GM12873 (cell line): ENCODE measurements at regions not wholly inside any gene's neighbourhood (a gene's known extent, or its start where the extent isn't known, plus 50 kb on each side); places are given as distances from the start of the nearest gene placed in this dataset.

Experiments used
- TF ChIP-seq, protein P1 (sequence below): IDR thresholded peaks from 2 replicates; pipeline ENCODE4 v1.5.1; 2012; ENCODE audit warnings: low read depth, mild to moderate bottlenecking, moderate library complexity, low read length, control low read depth; ENCODE audit not compliant: insufficient read depth; ENCODE audit errors: missing control alignments

DNA sequence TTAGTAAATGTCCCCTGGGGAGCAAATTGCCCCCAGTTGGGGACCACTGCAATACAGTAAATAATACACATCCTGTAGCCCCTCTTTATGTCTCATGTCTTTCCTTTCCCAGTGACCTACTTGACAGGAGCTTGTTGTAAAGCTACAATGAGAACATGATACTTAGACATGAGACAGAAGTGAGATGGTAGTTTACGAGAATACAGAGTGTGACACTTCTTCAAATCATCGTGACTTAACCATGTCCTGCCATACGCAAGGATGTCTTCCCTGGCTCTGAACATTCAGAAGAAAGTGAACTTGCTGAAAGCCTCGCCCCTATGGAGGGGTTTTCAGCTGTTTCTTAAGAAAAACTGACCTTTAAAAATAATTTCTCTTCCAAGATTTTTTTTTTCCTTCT lies 101.0 kb upstream of the SPACA1 start:
- TF ChIP-seq, protein P1, sequence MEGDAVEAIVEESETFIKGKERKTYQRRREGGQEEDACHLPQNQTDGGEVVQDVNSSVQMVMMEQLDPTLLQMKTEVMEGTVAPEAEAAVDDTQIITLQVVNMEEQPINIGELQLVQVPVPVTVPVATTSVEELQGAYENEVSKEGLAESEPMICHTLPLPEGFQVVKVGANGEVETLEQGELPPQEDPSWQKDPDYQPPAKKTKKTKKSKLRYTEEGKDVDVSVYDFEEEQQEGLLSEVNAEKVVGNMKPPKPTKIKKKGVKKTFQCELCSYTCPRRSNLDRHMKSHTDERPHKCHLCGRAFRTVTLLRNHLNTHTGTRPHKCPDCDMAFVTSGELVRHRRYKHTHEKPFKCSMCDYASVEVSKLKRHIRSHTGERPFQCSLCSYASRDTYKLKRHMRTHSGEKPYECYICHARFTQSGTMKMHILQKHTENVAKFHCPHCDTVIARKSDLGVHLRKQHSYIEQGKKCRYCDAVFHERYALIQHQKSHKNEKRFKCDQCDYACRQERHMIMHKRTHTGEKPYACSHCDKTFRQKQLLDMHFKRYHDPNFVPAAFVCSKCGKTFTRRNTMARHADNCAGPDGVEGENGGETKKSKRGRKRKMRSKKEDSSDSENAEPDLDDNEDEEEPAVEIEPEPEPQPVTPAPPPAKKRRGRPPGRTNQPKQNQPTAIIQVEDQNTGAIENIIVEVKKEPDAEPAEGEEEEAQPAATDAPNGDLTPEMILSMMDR, result no peak

DNA sequence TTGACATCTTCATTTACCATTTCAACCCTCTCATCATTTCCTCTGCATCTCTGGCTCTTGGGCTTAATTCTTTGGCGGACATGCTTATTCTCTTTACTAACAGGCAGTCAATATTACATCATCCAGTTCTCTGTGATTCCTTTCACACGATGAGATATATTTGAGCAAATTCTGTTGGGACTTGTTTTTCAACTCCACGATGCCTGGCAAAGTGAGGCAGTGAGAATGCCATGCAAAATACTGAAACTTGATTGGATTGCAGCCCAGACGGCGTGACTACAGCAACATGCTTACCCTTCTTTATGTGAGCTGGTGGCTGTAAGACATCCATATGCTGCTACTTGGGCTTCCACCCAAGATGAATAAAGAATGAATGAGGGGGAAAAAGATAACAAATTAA lies 101.7 kb upstream of the SPACA1 start:
- TF ChIP-seq, protein P1, result no peak

DNA sequence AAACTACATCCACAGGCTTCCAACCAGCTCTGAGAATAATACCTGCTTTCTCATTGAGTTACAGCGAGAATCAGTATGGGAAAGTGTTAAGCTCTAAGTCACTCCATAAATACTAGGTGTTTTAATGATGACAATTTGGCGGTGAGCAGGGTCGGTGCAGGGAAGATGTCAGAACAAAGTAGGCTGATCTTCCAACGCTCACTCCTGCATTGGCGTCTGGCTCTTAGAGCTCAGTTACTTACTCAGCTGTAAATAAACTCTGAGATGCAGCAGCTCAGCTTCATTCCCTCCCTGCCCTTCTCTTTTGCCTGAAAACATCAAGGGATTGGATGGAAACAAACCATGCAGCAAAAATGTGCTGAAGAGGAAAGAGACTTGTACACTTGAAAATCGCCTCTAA lies 102.5 kb upstream of the SPACA1 start:
- TF ChIP-seq, protein P1, result no peak

DNA sequence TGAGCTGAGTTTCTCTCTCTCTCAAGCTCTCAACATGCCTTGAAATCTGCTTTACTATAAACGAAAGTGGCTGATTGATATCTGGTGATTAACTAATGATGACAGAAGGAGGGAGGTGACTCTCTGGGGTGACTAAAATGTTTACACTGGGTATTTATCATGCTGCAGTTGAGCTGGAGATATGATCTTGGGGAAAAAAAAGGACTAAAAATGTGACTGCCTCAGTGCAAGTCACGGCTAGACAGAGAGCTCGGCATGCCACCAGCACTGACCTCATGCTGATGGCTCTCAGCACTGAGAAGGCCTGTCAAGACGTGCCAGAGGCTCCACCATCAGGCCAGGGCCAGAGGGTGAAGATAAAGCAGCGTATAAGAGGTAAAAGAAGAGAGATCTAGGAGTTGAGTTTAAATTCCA lies 103.1 kb upstream of the SPACA1 start:
- TF ChIP-seq, protein P1, result no peak

DNA sequence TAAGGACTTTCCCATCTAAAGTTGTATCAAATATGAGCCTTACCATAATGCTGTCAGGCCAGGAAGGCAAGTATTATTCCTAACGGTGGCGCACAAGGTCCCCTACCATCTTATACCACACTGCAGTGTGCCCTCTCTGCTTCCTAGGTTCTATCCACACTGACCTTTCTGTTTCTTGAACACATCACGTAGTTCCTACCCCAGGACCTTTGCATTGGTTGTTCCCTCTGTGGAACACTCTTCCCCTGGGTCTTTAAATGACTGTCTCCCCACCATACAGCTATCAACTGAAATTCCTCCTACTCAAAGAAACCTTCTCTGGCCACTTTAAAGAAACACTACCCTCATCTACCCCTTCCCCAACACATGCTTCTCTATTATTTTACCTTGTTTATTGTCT lies 104.5 kb upstream of the SPACA1 start:
- TF ChIP-seq, protein P1, result no peak

DNA sequence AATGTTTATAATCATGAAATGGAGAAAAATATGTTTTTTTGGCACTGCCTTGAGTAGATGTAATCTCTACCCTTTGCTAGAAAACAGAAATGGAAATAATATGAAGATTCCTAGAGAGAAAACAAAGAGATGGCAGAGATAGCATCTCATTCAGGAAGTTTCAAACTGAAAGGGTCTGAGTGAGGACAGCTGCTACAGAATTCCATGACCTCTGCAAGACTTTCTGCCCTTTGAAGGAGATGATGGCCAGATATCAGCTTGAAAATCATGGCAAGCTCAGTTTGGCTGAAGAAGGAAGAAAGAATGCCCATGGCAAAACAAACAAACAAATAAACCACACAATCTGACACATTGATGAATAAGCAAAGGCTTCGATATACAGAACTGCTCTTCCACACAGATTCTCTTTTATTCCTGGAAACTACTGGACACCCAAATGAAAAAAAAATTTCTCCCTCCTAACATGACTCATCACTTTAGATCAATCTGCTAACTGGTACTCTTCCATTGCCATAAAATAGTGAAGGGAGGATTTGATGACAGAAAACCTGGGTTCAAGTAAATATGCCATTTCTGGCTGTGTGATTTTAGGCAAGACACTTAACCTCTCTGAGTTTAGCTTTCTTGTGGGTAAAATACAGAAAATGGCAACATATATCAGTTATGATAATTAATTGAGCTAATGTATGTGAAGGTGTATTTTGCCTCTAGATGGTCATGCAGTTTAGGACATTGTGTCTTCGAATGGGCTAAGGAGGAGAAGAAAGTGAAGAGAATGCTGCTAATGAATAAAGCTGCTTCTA lies 105.9 kb upstream of the SPACA1 start:
- TF ChIP-seq, protein P1, result no peak

DNA sequence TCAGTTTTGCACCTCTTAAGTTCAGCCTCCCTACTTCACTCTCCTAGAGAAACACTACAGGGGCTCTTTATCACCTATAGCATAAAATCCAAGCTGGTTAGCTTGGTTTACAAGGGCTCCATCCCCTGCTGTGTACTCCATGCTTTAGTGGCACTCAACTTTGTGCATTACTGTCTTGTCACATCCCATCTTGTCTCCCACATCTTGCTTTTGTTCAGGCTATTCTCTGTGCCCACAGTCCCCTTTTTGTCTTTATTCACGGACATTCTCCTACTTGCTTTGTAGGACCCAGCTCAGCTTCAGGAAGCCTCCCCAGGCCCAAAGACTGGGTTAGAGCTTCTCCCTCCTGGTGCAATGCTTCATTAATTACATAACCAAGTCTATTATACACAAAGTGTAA lies 107.9 kb upstream of the SPACA1 start:
- TF ChIP-seq, protein P1, result no peak
